ENCODE measurements at regions not wholly inside any gene's neighbourhood (a gene's known extent, or its start where the extent isn't known, plus 50 kb on each side); places are given as distances from the start of the nearest gene placed in this dataset.
"Not testable (repeated sequence)": the region's sequence is repeated elsewhere in the genome, so short reads cannot be mapped to it uniquely, and the experiment has no call there.

DNA sequence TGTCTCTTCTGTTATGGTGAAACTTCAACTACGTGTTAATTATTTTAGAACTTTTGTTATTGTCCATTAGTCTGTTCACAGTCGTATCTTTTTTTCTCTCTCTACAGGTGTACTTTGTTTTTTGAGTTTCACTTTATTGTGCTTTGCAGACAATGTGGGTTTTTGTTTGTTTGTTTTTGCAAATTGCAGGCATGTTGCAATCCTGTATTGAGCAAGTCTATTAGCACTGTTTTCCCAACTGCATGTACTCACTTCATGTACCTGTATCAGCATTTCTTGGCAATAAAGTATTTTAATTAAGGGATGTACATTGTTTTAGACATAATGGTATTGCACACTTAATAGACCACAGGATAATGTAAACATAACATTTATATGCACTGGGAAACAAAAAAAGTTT is 99.1 kb upstream of the FAM110C start:
- H3K27me3 Mint-ChIP-seq (ENCODE audit: low read depth), result peaks cover 4% of the 10 kb centered on the region
- H3K27ac Mint-ChIP-seq, result no peak overlapping the region
- H3K4me3 Mint-ChIP-seq, result no peak overlapping the region
- H3K9me3 Mint-ChIP-seq, result no peaks in the 10 kb centered on the region
- H3K36me3 Mint-ChIP-seq (ENCODE audit: low read depth), result no peaks in the 10 kb centered on the region
- peaks cover 5% of the 10 kb centered on the region for H3K4me1 Mint-ChIP-seq
- TF ChIP-seq, protein P1, sequence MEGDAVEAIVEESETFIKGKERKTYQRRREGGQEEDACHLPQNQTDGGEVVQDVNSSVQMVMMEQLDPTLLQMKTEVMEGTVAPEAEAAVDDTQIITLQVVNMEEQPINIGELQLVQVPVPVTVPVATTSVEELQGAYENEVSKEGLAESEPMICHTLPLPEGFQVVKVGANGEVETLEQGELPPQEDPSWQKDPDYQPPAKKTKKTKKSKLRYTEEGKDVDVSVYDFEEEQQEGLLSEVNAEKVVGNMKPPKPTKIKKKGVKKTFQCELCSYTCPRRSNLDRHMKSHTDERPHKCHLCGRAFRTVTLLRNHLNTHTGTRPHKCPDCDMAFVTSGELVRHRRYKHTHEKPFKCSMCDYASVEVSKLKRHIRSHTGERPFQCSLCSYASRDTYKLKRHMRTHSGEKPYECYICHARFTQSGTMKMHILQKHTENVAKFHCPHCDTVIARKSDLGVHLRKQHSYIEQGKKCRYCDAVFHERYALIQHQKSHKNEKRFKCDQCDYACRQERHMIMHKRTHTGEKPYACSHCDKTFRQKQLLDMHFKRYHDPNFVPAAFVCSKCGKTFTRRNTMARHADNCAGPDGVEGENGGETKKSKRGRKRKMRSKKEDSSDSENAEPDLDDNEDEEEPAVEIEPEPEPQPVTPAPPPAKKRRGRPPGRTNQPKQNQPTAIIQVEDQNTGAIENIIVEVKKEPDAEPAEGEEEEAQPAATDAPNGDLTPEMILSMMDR (IDR thresholded peaks at IDR 0.05; ENCODE audit: unreplicated experiment in 3 of 3), result no peak

- H3K27ac Mint-ChIP-seq, result peak overlapping the region in 2 of 3 experiments; percentile 67 to 88
- TF ChIP-seq, protein P1 (IDR thresholded peaks at IDR 0.05; ENCODE audit: unreplicated experiment in 3 of 3), result no peak
- H3K9me3 Mint-ChIP-seq, result no peaks in the 10 kb centered on the region
- no peaks in the 10 kb centered on the region for H3K36me3 Mint-ChIP-seq (ENCODE audit: low read depth)
- no peak overlapping the region for H3K4me3 Mint-ChIP-seq
- H3K4me1 Mint-ChIP-seq, result peaks cover 5% of the 10 kb centered on the region
- H3K27me3 Mint-ChIP-seq (ENCODE audit: low read depth), result peaks cover 10% of the 10 kb centered on the region
Measured at GRCh38 chr2:141611-142010, 95.3 kb upstream of the FAM110C start.

GRCh38 chr2:136666-137065 is 90.4 kb upstream of the FAM110C start:
- Mint-ChIP-seq H3K27me3 (ENCODE audit: low read depth) (peaks cover 10% of the 10 kb centered on the region), H3K27ac (no peak overlapping the region), H3K4me3 (no peak overlapping the region), H3K9me3 (no peaks in the 10 kb centered on the region), H3K36me3 (ENCODE audit: low read depth) (no peaks in the 10 kb centered on the region), H3K4me1 (peaks cover 16% of the 10 kb centered on the region)
- TF ChIP-seq, protein P1 (IDR thresholded peaks at IDR 0.05; ENCODE audit: unreplicated experiment in 3 of 3), result no peak

- H3K4me3 Mint-ChIP-seq, result peak overlapping the region in 1 of 3 experiments; percentile 21
- peaks cover 9% of the 10 kb centered on the region for H3K27me3 Mint-ChIP-seq (ENCODE audit: low read depth)
- H3K9me3 Mint-ChIP-seq, result peaks cover 2% of the 10 kb centered on the region
- TF ChIP-seq, protein P1 (IDR thresholded peaks at IDR 0.05; ENCODE audit: unreplicated experiment in 3 of 3), result no peak
- H3K4me1 Mint-ChIP-seq, result peaks cover 16% of the 10 kb centered on the region
- H3K36me3 Mint-ChIP-seq (ENCODE audit: low read depth), result no peaks in the 10 kb centered on the region
- H3K27ac Mint-ChIP-seq, result peak overlapping the region; percentile 12 to 58 (median 35)
Measured at GRCh38 chr2:133675-134593, 87.6 kb upstream of the FAM110C start.

- not testable (repeated sequence) for H3K27me3 Mint-ChIP-seq (ENCODE audit: low read depth); H3K4me3 Mint-ChIP-seq
Measured at GRCh38 chr2:126769-127168, 80.5 kb upstream of the FAM110C start.

GRCh38 chr2:124241-124880 is 78.1 kb upstream of the FAM110C start:
- Mint-ChIP-seq H3K4me1 (no peaks in the 10 kb centered on the region), H3K27ac (no peak overlapping the region), H3K36me3 (ENCODE audit: low read depth) (no peaks in the 10 kb centered on the region), H3K9me3 (peaks cover 16% of the 10 kb centered on the region), H3K4me3 (no peak overlapping the region), H3K27me3 (ENCODE audit: low read depth) (peaks cover 4% of the 10 kb centered on the region)
- TF ChIP-seq, protein P1 (IDR thresholded peaks at IDR 0.05; ENCODE audit: unreplicated experiment in 3 of 3), result no peak

More at GRCh38 chr2:126769-127168, 80.5 kb upstream of the FAM110C start:
- H3K36me3 Mint-ChIP-seq (ENCODE audit: low read depth); H3K4me1 Mint-ChIP-seq; H3K27ac Mint-ChIP-seq: not testable (repeated sequence)
- H3K9me3 Mint-ChIP-seq, result peaks cover 17% of the 10 kb centered on the region

Measured in nephron (organoid).